K562 (cell line): ENCODE measurements at regions not wholly inside any gene's neighbourhood (a gene's known extent, or its start where the extent isn't known, plus 50 kb on each side); places are given as distances from the start of the nearest gene placed in this dataset.

Experiments
- ATAC-seq: fragments of 200-7000 bp; cut with Tn5 transposase; 3 replicates; pipeline ENCODE4 v1.9.1; 2020; ENCODE audit warnings: moderate library complexity
- BruUV-seq: library from RNA; stranded (reverse); fragments of 400-500 nt; replicated peaks from 2 replicates; lab custom pipeline; 2021; lab: Mats Ljungman, UMichigan
- CTCF ChIA-PET: fragments of 300-600 bp; formaldehyde crosslinking; extraction: SDS; loops from one replicate; lab custom pipeline; 2021; ENCODE audit warnings: low intra/inter-chr PET ratio; lab: Yijun Ruan, JAX
- POLR2A ChIA-PET: fragments of 300-600, 350-650 bp; sonication (Branson Sonifier 250); formaldehyde crosslinking; extraction: SDS; loops from one replicate; lab custom pipeline; 2021; ENCODE audit warnings: antibody characterized with exemption, inconsistent platforms; lab: Yijun Ruan, JAX
- DNase-seq, 4 experiments: peaks; one replicate each; pipeline versions ENCODE4 v3.0.0 to v3.0.0-alpha.2; 2011 to 2018; ENCODE audit warnings: low spot score in 3 of 4, mixed read lengths in 3 of 4; ENCODE audit errors: extremely low read depth in 1 of 4
- FAIRE-seq: peaks from 2 replicates; lab custom pipeline; 2011; peaks lifted over from hg19 to GRCh38; lab: Jason Lieb, UNC
- H2AFZ ChIP-seq: 2 replicates; pipeline ENCODE4 v1.6.0; 2011; ENCODE audit warnings: low read depth, low read length, control low read depth, inconsistent platforms
- H3K27ac ChIP-seq: fragments of 200-600 bp; 3 replicates; pipeline ENCODE4 v1.8.0; 2011; ENCODE audit warnings: low read depth, mild to moderate bottlenecking, control low read depth, inconsistent platforms, low read length, moderate library complexity, mixed read lengths; ENCODE audit errors: extremely low read depth
- H3K27me3 ChIP-seq, 2 experiments: fragments of 300-600 bp in 1 of 2; 2 replicates in 1 of 2; 3 replicates in 1 of 2; pipeline versions ENCODE4 v1.6.0 to v1.8.0; 2011; ENCODE audit warnings: inconsistent platforms in 2 of 2, low read length in 2 of 2, mild to moderate bottlenecking in 1 of 2, mixed read lengths in 1 of 2, moderate library complexity in 1 of 2; ENCODE audit not compliant: control insufficient read depth in 2 of 2, insufficient read depth in 2 of 2
- H3K36me3 ChIP-seq: fragments of 300-600 bp; 3 replicates; pipeline ENCODE4 v1.8.0; 2011; ENCODE audit warnings: mild to moderate bottlenecking, low read length, inconsistent platforms; ENCODE audit not compliant: control insufficient read depth, insufficient read depth
- H3K4me1 ChIP-seq, 2 experiments: fragments of 200-600 bp in 1 of 2; replicated peaks in 1 of 2; 2 replicates in 1 of 2; 3 replicates in 1 of 2; pipeline versions ENCODE4 v1.5.1 to v1.8.0; 2011; ENCODE audit warnings: inconsistent platforms in 2 of 2, low read length in 2 of 2, mild to moderate bottlenecking in 1 of 2, mixed read lengths in 1 of 2, moderate library complexity in 1 of 2; ENCODE audit not compliant: control insufficient read depth in 2 of 2, insufficient read depth in 2 of 2
- H3K4me2 ChIP-seq: 2 replicates; pipeline ENCODE4 v1.6.1; 2011; ENCODE audit warnings: low read length, control low read depth, inconsistent platforms, mixed read lengths; ENCODE audit not compliant: insufficient read depth
- H3K4me3 ChIP-seq: fragments of 200-600 bp; sonication (generic), shearing (Covaris generic); 2 replicates; pipeline ENCODE4 v1.5.1; 2016; ENCODE audit warnings: control low read depth, inconsistent platforms
- H3K79me2 ChIP-seq: fragments of 200-600 bp; 3 replicates; pipeline ENCODE4 v1.8.0; 2011; ENCODE audit warnings: low read length, inconsistent platforms; ENCODE audit not compliant: control insufficient read depth, insufficient read depth
- H3K9ac ChIP-seq, 2 experiments: 2 replicates each; pipeline versions ENCODE4 v1.6.0 to v1.6.1; 2011; ENCODE audit warnings: low read depth in 2 of 2, low read length in 2 of 2, control low read depth in 1 of 2, inconsistent platforms in 1 of 2, mild to moderate bottlenecking in 1 of 2, mixed read lengths in 1 of 2; ENCODE audit not compliant: insufficient read depth in 1 of 2
- H3K9me1 ChIP-seq: one replicate; pipeline ENCODE4 v1.6.0; 2011; ENCODE audit warnings: inconsistent platforms, mild to moderate bottlenecking, low read length, moderate library complexity; ENCODE audit not compliant: control insufficient read depth, insufficient read depth
- H3K9me3 ChIP-seq: replicated peaks from 2 replicates; pipeline ENCODE4 v1.5.1; 2011; ENCODE audit warnings: low read depth, low read length, inconsistent platforms; ENCODE audit not compliant: control insufficient read depth, insufficient read depth
- H4K20me1 ChIP-seq: replicated peaks from 2 replicates; pipeline ENCODE4 v1.6.1; 2011; ENCODE audit warnings: low read length, inconsistent platforms, mixed read lengths; ENCODE audit not compliant: control insufficient read depth, insufficient read depth
- CBFA2T3 ChIP-seq: fragments of 450-650 bp; IDR thresholded peaks from 2 replicates; pipeline ENCODE4 v1.6.1; 2017
- CHD2 ChIP-seq: IDR thresholded peaks from 2 replicates; pipeline ENCODE4 v1.6.1; 2011; ENCODE audit warnings: low read depth, low read length
- KLF16 ChIP-seq: IDR thresholded peaks from 2 replicates; pipeline ENCODE4 v1.6.1; 2016; ENCODE audit warnings: antibody characterized with exemption
- MAFF ChIP-seq: IDR thresholded peaks from 2 replicates; pipeline ENCODE4 v1.6.1; 2012; ENCODE audit warnings: low read length, improper control_type of control experiment
- MYBL2 ChIP-seq, 2 experiments: fragments of 450-650 bp in 1 of 2; sonication (generic) in 1 of 2; formaldehyde crosslinking in 1 of 2; IDR thresholded peaks; 2 replicates each; pipeline versions ENCODE4 v1.6.1 to v1.8.1; 2017 to 2022; ENCODE audit warnings: borderline replicate concordance in 1 of 2, inconsistent platforms in 1 of 2, low read depth in 1 of 2, mild to moderate bottlenecking in 1 of 2, missing genetic modification reagents in 1 of 2, moderate library complexity in 1 of 2
- MYNN ChIP-seq, 2 experiments: sonication (generic); formaldehyde crosslinking in 1 of 2; IDR thresholded peaks; 2 replicates each; pipeline versions ENCODE4 v1.5.0 to v1.6.1; 2016 to 2020; ENCODE audit warnings: antibody characterized with exemption in 1 of 2, missing genetic modification reagents in 1 of 2
- NR2C1 ChIP-seq, 2 experiments: fragments of 450-650 bp; IDR thresholded peaks; 2 replicates each; pipeline ENCODE4 v1.6.1; 2017; ENCODE audit warnings: mild to moderate bottlenecking in 2 of 2, antibody characterized with exemption in 1 of 2, inconsistent platforms in 1 of 2, missing compliant biosample characterization in 1 of 2, missing genetic modification characterization in 1 of 2
- TAF7 ChIP-seq: fragments of 450-650 bp; IDR thresholded peaks from 2 replicates; pipeline ENCODE4 v1.6.1; 2016; ENCODE audit warnings: missing genetic modification characterization, missing compliant biosample characterization
- TBL1XR1 ChIP-seq, 2 experiments: IDR thresholded peaks; 2 replicates each; pipeline ENCODE4 v1.6.1; 2012; ENCODE audit warnings: improper control_type of control experiment in 2 of 2, low read length in 2 of 2, mild to moderate bottlenecking in 1 of 2
- TCFL5 ChIP-seq: fragments of 250-450 bp; sonication (Bioruptor Pico); conservative IDR thresholded peaks from 2 replicates; pipeline ENCODE4 v1.6.1; 2021; ENCODE audit warnings: mild to moderate bottlenecking, moderate library complexity, matching md5 sums
- TEAD2 ChIP-seq: fragments of 450-650 bp; IDR thresholded peaks from 2 replicates; pipeline ENCODE4 v1.6.1; 2016; ENCODE audit warnings: missing genetic modification characterization, control low read depth, missing compliant biosample characterization
- ZNF79 ChIP-seq: fragments of 250-450 bp; sonication (Bioruptor Pico); IDR thresholded peaks from 2 replicates; pipeline ENCODE4 v1.4.0; 2020; ENCODE audit warnings: low read depth, mild to moderate bottlenecking, moderate library complexity
- WGBS: fragments of 100-300 bp; shearing (Covaris generic); methylation state at CpG from one replicate; pipeline ENCODE4 v1.1.6; 2016; ENCODE audit warnings: low coverage, mixed read lengths; ENCODE audit not compliant: insufficient coverage; ENCODE audit errors: missing lambda C conversion rate; 5-methylcytosine and 5-hydroxymethylcytosine counted together
- in situ Hi-C: fragments of 300-500 bp; cut with MboI; formaldehyde crosslinking; loops from 4 replicates; pipeline ENCODE4 v1.15.0; 2018; ENCODE audit warnings: inconsistent platforms, mixed read lengths
- intact Hi-C: fragments of 100-400 bp; cut with micrococcal nuclease; formaldehyde crosslinking; loops from 2 replicates; pipeline ENCODE4 v1.14.2; 2022
- TF ChIP-seq, protein P1 (sequence below): fragments of 450-650 bp; IDR thresholded peaks from 2 replicates; pipeline ENCODE4 v1.6.1; 2016

DNA sequence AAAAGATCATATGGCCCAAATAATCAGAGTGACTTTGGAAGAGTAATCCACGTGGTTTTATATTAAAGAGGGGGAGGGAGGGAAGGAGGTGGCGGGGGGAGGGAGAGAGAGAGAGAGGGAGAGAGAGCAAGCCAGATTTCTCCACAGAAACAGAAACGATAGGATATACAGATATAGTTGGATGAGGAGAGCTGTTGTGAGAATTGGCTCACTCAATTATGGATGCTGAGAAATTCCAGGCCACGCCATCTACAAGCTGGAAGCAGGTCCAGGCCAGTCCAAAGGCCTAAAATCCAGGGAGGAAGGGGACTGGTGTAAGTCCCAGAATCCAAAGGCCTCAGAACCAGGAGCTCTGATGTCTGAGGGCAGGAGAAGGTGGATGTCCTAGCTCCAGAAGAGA, 75.5 kb downstream of the CXCL12 start:
- BruUV-seq, result no TSS peak
- in situ Hi-C loops, result no loop called here

DNA sequence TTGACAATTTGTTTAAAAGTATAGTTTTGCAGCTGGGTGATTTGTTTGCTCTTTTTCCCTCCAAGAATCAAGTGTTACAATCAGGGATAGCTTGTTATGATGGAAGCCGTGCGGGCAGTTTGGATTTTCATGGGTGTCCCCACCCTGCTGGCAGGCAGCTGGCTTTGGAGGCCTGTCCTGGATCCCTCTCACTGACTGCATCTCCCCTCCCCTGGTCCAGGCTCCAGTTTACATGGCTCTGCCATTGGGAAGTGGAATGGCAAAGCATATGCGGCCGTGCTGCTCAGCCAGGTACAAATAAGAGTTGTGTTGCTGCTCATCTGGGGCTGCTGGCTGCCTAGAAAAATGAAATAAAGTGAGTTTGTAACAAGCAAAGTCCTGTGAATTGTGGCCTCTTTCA, 76.0 kb downstream of the CXCL12 start:
- TF ChIP-seq KLF16 (no peak), CBFA2T3 (no peak), TBL1XR1 (IDR thresholded peaks at IDR 0.05; ENCODE audit: low read length in 2 of 2) (no peak), MYNN (IDR thresholded peaks at IDR 0.05) (no peak), MYNN (CRISPR knock-in tag; IDR thresholded peaks at IDR 0.05) (no peak), NR2C1 (IDR thresholded peaks at IDR 0.05) (no peak), NR2C1 (tag; IDR thresholded peaks at IDR 0.05) (no peak)
- TF ChIP-seq, protein P1, sequence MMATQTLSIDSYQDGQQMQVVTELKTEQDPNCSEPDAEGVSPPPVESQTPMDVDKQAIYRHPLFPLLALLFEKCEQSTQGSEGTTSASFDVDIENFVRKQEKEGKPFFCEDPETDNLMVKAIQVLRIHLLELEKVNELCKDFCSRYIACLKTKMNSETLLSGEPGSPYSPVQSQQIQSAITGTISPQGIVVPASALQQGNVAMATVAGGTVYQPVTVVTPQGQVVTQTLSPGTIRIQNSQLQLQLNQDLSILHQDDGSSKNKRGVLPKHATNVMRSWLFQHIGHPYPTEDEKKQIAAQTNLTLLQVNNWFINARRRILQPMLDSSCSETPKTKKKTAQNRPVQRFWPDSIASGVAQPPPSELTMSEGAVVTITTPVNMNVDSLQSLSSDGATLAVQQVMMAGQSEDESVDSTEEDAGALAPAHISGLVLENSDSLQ, result no peak
- POLR2A ChIA-PET, result no interaction called here
- BruUV-seq, result no TSS peak

More for the DNA sequence above, 75.5 kb downstream of the CXCL12 start:
- Histone ChIP-seq H2AFZ (no peak overlapping the region), H3K9ac (no peak overlapping the region), H3K27me3 (peaks cover 0 to 11% of the 10 kb centered on the region in 2 experiments; a peak in 2 of 5 replicates), H3K9me1 (no peaks in the 10 kb centered on the region), H3K36me3 (no peaks in the 10 kb centered on the region), H3K9me3 (no peaks in the 10 kb centered on the region), H3K27ac (no peak overlapping the region), H3K4me1 (peaks cover 5 to 14% of the 10 kb centered on the region in 2 experiments; a peak in 3 of 5 replicates), H4K20me1 (no peaks in the 10 kb centered on the region), H3K79me2 (no peaks in the 10 kb centered on the region), H3K4me3 (no peak overlapping the region), H3K4me2 (no peak overlapping the region)
- ChIA-PET POLR2A (no interaction called here), CTCF (no interaction called here)
- WGBS, result 13% methylated on average over 3 of the region's 4 CpGs
- FAIRE-seq (no peak), DNase-seq (no peak), ATAC-seq (no peak)
- no peak for TF ChIP-seq MAFF
- no peak for TF ChIP-seq TCFL5 (CRISPR knock-in tag)
- no peak for TF ChIP-seq MYBL2 (IDR thresholded peaks at IDR 0.05; ENCODE audit: low read depth)
- no peak for TF ChIP-seq MYBL2 (CRISPR knock-in tag; IDR thresholded peaks at IDR 0.05; ENCODE audit: borderline replicate concordance)
- no peak for TF ChIP-seq ZNF79 (CRISPR knock-in tag)
- TF ChIP-seq TAF7 (tag), result no peak
- TF ChIP-seq CBFA2T3, result no peak
- no peak for TF ChIP-seq TEAD2 (tag)
- TF ChIP-seq CHD2, result no peak
- intact Hi-C loops, result no loop called here

More for the DNA sequence above, 76.0 kb downstream of the CXCL12 start:
- Histone ChIP-seq H3K4me3 (no peak overlapping the region), H3K27me3 (peaks cover 0 to 11% of the 10 kb centered on the region in 2 experiments; a peak in 2 of 5 replicates), H3K79me2 (no peaks in the 10 kb centered on the region), H4K20me1 (no peaks in the 10 kb centered on the region), H3K9me1 (no peaks in the 10 kb centered on the region), H3K4me1 (peaks cover 5 to 14% of the 10 kb centered on the region in 2 experiments; a peak in 3 of 5 replicates), H3K27ac (no peak overlapping the region), H2AFZ (no peak overlapping the region), H3K4me2 (no peak overlapping the region), H3K9me3 (no peaks in the 10 kb centered on the region), H3K36me3 (no peaks in the 10 kb centered on the region), H3K9ac (no peak overlapping the region)
- in situ Hi-C loops, result no loop called here
- FAIRE-seq (no peak), DNase-seq (no peak), ATAC-seq (no peak)
- 3% methylated on average over 4 of the region's 4 CpGs for WGBS
- intact Hi-C loops, result no loop called here
- CTCF ChIA-PET, result no interaction called here
